ENCODE measurements at regions not wholly inside any gene's neighbourhood (a gene's known extent, or its start where the extent isn't known, plus 50 kb on each side); places are given as distances from the start of the nearest gene placed in this dataset.

- 94% methylated on average over 2 of the region's 2 CpGs for WGBS
- H3K27ac ChIP-seq: no peak overlapping the region
- H3K4me3 ChIP-seq: no peak overlapping the region
- intact Hi-C loops (cut with DNase I): no loop called here
- H3K36me3 ChIP-seq: no peaks in the 10 kb centered on the region
- DNase-seq (ENCODE audit: low spot score): no peak
- no peaks in the 10 kb centered on the region for H3K9me3 ChIP-seq
- H3K4me1 ChIP-seq (replicated peaks): no peaks in the 10 kb centered on the region
- no peaks in the 10 kb centered on the region for H3K27me3 ChIP-seq (replicated peaks; ENCODE audit: insufficient read depth)
- TF ChIP-seq CTCF (IDR thresholded peaks at IDR 0.05) (no peak), POLR2AphosphoS5 (IDR thresholded peaks at IDR 0.05) (no peak), POLR2A (IDR thresholded peaks at IDR 0.05) (no peak)
Measured at GRCh38 chr6:100236389-100236788, 228.3 kb downstream of the SIM1 start.

- no peak for TF ChIP-seq POLR2AphosphoS5 (IDR thresholded peaks at IDR 0.05)
- TF ChIP-seq POLR2A (IDR thresholded peaks at IDR 0.05): no peak
- TF ChIP-seq CTCF (IDR thresholded peaks at IDR 0.05): no peak
- no peaks in the 10 kb centered on the region for H3K9me3 ChIP-seq
- no peaks in the 10 kb centered on the region for H3K36me3 ChIP-seq
- no peak overlapping the region for H3K27ac ChIP-seq
- no peaks in the 10 kb centered on the region for H3K4me1 ChIP-seq (replicated peaks)
- intact Hi-C loops (cut with DNase I): no loop called here
- DNase-seq (ENCODE audit: low spot score): no peak
- no peaks in the 10 kb centered on the region for H3K27me3 ChIP-seq (replicated peaks; ENCODE audit: insufficient read depth)
- no peak overlapping the region for H3K4me3 ChIP-seq
Measured at GRCh38 chr6:100235631-100236030, 229.1 kb downstream of the SIM1 start.

- intact Hi-C loops (cut with DNase I): no loop called here
Measured at GRCh38 chr6:100234625-100235024, 230.1 kb downstream of the SIM1 start.

GRCh38 chr6:100232781-100233573, 231.7 kb downstream of the SIM1 start:
- Histone ChIP-seq H3K27ac (no peak overlapping the region), H3K4me1 (replicated peaks) (no peaks in the 10 kb centered on the region), H3K9me3 (no peaks in the 10 kb centered on the region), H3K27me3 (replicated peaks; ENCODE audit: insufficient read depth) (no peaks in the 10 kb centered on the region), H3K36me3 (no peaks in the 10 kb centered on the region), H3K4me3 (no peak overlapping the region)
- intact Hi-C loops (cut with DNase I): no loop called here
- DNase-seq (ENCODE audit: low spot score): no peak
- TF ChIP-seq CTCF (IDR thresholded peaks at IDR 0.05): no peak
- TF ChIP-seq POLR2AphosphoS5 (IDR thresholded peaks at IDR 0.05): no peak
- TF ChIP-seq POLR2A (IDR thresholded peaks at IDR 0.05): no peak
- WGBS: 87% methylated on average over 5 of the region's 5 CpGs

More at GRCh38 chr6:100234625-100235024, 230.1 kb downstream of the SIM1 start:
- Histone ChIP-seq H3K4me3 (no peak overlapping the region), H3K4me1 (replicated peaks) (no peaks in the 10 kb centered on the region), H3K36me3 (no peaks in the 10 kb centered on the region), H3K27me3 (replicated peaks; ENCODE audit: insufficient read depth) (no peaks in the 10 kb centered on the region), H3K27ac (no peak overlapping the region), H3K9me3 (no peaks in the 10 kb centered on the region)
- 57% methylated on average over 3 of the region's 3 CpGs for WGBS
- no peak for TF ChIP-seq CTCF (IDR thresholded peaks at IDR 0.05)
- no peak for TF ChIP-seq POLR2A (IDR thresholded peaks at IDR 0.05)
- no peak for TF ChIP-seq POLR2AphosphoS5 (IDR thresholded peaks at IDR 0.05)
- DNase-seq (ENCODE audit: low spot score): no peak

- intact Hi-C loops (cut with DNase I): no loop called here
- Histone ChIP-seq H3K36me3 (no peaks in the 10 kb centered on the region), H3K4me1 (replicated peaks) (no peaks in the 10 kb centered on the region), H3K27me3 (replicated peaks; ENCODE audit: insufficient read depth) (no peaks in the 10 kb centered on the region), H3K4me3 (no peak overlapping the region), H3K9me3 (no peaks in the 10 kb centered on the region), H3K27ac (no peak overlapping the region)
- TF ChIP-seq CTCF (IDR thresholded peaks at IDR 0.05): no peak
- TF ChIP-seq POLR2A (IDR thresholded peaks at IDR 0.05): no peak
- TF ChIP-seq POLR2AphosphoS5 (IDR thresholded peaks at IDR 0.05): no peak
- no peak for DNase-seq (ENCODE audit: low spot score)
- WGBS: 75% methylated on average over 1 of the region's 1 CpG
Measured at GRCh38 chr6:100230953-100231316, 233.8 kb downstream of the SIM1 start.

Measured in prostate gland (tissue), 2 donors.